Breast epithelium (tissue), 3 donors: ENCODE measurements at regions not wholly inside any gene's neighbourhood (a gene's known extent, or its start where the extent isn't known, plus 50 kb on each side); places are given as distances from the start of the nearest gene placed in this dataset.

Experiments used
- POLR2A ChIP-seq: fragments of 450-650 bp; IDR thresholded peaks from one replicate; pipeline ENCODE4 v1.6.1; 2016; ENCODE audit warnings: antibody characterized with exemption, mild to moderate bottlenecking, moderate library complexity
- POLR2AphosphoS5 ChIP-seq, 3 donors: sonication (generic); formaldehyde crosslinking; IDR thresholded peaks; one replicate each; pipeline ENCODE4 v1.6.1; 2017; ENCODE audit warnings: antibody characterized with exemption in 3 of 3
- TF ChIP-seq, protein P1 (sequence below), 3 donors: fragments of 450-650 bp; IDR thresholded peaks; one replicate each; pipeline ENCODE4 v1.5.1; 2016 to 2017; ENCODE audit warnings: antibody characterized with exemption in 3 of 3, mild to moderate bottlenecking in 3 of 3, moderate library complexity in 3 of 3

DNA sequence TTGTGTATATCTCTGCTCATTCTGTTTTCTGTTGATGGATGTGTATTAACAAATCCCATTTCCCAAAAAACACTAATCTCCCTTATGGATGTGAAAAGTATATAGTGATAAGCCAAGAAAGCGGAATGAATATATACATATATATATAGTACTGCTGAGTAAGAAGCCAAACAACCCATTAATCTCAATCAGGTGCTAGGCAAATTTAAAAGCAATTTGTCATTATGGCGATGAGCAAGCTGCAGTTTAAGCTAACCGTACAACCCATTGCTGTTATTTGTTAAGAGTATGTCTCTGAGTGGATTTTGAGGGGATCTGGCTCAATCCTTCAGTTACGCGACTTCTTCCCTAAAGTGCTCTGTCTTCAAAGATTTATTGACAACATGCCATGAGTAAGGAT is 640.4 kb upstream of the ARRDC3 start:
- TF ChIP-seq, protein P1, sequence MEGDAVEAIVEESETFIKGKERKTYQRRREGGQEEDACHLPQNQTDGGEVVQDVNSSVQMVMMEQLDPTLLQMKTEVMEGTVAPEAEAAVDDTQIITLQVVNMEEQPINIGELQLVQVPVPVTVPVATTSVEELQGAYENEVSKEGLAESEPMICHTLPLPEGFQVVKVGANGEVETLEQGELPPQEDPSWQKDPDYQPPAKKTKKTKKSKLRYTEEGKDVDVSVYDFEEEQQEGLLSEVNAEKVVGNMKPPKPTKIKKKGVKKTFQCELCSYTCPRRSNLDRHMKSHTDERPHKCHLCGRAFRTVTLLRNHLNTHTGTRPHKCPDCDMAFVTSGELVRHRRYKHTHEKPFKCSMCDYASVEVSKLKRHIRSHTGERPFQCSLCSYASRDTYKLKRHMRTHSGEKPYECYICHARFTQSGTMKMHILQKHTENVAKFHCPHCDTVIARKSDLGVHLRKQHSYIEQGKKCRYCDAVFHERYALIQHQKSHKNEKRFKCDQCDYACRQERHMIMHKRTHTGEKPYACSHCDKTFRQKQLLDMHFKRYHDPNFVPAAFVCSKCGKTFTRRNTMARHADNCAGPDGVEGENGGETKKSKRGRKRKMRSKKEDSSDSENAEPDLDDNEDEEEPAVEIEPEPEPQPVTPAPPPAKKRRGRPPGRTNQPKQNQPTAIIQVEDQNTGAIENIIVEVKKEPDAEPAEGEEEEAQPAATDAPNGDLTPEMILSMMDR (IDR thresholded peaks at IDR 0.05) = no peak
- TF ChIP-seq POLR2AphosphoS5 (IDR thresholded peaks at IDR 0.05) (no peak), POLR2A (no peak)
